GM19238 (cell line): ENCODE measurements at regions not wholly inside any gene's neighbourhood (a gene's known extent, or its start where the extent isn't known, plus 50 kb on each side); places are given as distances from the start of the nearest gene placed in this dataset.
A peak's percentile ranks its signal among the peaks of the same experiment; 100 is the strongest.

Experiments
- DNase-seq: peaks from one replicate; pipeline ENCODE4 v3.0.0; 2011; ENCODE audit warnings: low spot score; ENCODE audit not compliant: insufficient read length

DNA sequence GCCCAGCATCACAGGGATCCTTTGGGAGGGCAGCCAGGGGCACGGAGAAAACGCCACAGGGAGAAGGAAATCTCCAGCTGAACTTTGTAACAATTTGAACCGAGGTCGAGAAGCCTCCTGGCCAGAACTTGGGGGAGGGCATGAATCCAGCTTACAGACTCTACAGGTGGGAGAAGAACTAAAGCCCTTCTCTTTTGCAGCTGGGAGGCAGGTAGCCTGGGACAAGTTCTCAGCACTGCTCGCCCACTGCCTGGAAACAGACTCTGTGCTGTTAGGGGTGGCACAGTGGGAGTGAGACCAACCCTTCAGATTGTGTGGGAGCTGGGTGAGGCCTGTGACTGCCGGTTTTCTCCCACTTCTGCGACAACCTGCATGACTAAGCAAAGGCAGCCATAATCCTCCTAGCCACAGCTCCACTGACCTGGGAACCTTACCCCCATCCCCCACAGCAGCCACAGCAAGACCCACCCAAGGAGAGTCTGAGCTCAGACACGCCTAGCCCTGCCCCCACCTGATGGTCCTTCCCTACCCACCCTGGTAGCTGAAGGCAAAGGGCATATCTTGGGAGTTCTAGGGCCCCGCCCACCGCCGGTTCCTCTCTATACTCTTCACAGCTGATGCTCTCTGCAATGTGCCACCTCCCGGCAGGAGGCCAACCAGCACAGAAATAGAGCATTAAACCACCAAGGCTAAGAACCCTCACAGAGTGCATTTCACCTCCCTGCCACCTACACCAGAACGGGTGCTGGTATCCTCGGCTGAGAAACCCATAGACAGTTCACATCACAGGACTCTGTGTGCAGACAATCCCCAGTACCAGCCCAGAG, 136.0 kb upstream of the SIX2 start:
- no peak for DNase-seq

DNA sequence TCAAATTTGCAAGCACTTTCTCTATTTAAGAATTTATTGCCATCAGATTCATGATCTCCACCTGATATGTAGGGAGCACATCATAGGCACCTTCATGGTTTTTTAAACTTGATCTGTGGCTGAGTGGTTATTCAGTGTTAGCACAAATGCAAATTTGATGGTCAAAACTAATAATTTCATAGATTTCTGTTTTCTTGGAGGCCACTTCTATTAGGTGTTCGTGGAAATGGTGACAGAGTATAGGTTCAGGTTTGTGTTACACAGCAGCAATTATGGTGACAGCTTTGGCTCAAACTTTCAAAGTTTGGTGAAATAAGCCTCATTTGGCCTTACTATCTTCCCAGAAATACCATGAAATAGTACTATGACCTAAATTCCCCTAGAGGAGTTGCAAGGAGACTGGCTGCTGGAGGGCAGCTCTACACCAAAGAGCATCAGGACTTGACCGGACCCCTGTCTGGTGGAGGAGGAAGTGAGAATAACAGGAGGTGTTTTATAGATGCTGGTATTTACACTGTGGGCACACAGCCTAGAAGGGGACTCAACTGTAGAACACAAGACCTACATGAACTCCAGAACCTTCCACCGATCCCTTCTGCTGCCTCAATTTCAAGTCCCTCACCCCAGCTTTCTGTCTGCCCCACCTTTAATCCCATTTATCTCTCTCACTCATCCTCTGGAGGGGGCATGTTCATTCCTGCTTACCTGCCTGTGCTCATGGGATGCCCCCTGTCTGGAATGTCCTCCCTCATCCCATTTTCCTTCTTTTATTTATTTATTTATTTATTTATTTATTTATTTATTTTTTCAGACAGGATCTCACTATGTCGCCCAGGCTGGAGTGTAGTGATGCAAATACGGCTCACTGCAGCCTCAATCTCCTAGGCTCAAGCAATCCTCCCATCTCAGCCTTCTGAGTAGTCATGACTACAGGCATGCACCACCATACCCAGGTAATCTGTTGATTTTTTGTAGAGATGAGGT, 132.9 kb upstream of the SIX2 start:
- DNase-seq, result no peak

GRCh38 chr2:45140675-45141074, 131.4 kb upstream of the SIX2 start:
- no peak for DNase-seq

DNA sequence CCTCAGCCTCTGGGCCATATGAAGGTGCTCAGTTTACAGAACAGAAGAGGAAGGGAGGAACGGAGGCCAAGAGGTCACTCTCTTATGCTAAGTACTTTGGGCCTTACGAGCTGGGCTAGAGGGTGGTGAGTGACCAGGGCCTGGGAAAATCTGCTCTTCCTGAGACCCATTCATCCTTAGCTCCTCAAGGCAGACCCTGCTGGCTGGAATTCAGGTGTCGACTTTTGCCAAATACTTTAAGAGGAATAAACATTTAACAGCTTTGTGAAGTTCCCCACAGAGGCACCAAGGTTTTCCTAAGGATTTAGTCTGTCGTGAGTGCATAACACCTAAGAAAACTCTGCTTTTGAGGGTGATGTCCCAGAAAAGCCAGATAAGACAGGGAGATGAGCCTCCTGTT, 129.7 kb upstream of the SIX2 start:
- DNase-seq, result no peak

- DNase-seq, result no peak
Observed at GRCh38 chr2:45137966-45138695, 128.9 kb upstream of the SIX2 start.

GRCh38 chr2:45134726-45135125, 125.5 kb upstream of the SIX2 start:
- no peak for DNase-seq

- no peak for DNase-seq
Observed at GRCh38 chr2:45134014-45134413, 124.8 kb upstream of the SIX2 start.

- peak; percentile 39 for DNase-seq
Observed at GRCh38 chr2:45132551-45132950, 123.3 kb upstream of the SIX2 start.

- DNase-seq, result no peak
Observed at GRCh38 chr2:45131587-45131986, 122.3 kb upstream of the SIX2 start.

- no peak for DNase-seq
Observed at GRCh38 chr2:45130736-45131135, 121.5 kb upstream of the SIX2 start.

DNA sequence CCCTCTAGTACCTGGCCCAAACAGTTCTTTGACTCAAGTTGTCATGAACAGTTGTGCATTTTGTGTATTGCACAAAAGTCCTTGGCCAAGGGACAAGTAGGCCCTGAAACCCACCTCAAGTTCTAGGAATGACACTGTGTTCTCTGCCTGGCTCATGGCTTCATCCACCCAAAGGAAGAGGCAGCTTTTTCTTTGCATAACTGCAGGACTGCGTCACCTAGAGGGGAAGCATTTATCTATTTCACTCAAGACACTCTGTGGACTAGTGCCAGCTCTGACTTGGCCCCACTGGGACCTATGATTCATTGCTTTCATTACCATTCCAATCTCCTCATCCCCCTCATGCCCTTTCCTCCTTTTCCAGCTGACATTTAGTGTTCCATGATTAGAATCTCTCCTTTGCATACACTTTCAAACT, 119.3 kb upstream of the SIX2 start:
- DNase-seq, result no peak

DNA sequence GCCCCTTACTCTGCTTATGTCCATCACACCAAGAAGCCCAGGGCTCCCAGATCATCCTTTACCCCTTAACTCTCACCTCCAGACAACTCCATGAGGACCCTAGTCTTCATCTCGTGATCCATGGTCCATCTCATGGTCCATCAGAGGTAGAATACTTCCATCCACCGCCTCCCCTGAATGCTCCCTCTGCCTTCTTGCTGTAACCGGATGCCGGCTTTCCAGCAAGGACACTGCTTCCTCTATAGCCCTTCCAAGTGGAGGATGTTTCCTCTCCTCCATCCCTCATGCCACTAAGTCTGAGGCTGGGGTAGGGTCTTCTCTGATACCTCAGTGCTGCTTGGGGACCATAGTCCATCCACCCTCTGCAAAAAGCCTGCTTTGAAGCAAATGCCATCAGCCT, 118.6 kb upstream of the SIX2 start:
- no peak for DNase-seq

DNA sequence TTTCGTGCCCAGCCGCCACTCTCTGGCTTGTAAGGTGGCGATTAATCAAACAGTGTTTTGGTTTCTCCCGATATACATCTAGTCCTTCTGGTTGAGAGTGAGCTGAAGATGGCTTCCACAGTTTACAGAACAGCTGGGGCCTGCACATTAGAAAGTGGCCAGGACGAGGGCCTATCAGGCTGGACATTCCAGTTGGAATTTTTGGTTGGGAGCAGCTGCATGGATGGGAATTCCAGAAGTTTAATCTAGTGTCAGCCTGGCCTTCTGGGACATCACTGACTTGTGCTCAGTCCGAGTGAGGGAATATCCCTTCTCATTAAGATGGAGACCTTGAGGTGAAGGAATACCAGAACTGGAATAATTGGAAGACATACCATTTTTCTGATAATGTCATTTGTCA, 118.1 kb upstream of the SIX2 start:
- DNase-seq, result no peak

DNA sequence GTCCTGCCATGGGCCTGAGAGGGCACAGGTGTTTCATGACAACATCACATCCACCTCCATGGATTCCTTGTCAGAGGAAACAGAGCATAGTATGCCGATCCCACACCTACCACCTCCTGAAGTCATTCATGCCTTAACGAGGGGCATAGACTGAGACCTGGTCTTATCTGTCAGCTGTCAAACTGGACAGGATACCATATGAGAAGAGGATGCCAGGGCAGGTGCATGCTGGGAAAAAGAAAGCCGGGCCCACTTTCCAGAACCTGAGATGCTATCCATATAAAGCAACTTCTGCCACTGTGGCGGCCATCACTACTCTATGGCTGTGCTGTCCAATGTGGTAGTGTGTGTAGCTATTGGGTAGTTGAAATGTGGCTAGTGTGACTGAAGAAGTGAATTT, 116.0 kb upstream of the SIX2 start:
- no peak for DNase-seq

- DNase-seq, result no peak
Observed at GRCh38 chr2:45124456-45124855, 115.2 kb upstream of the SIX2 start.

GRCh38 chr2:45123521-45124191, 114.4 kb upstream of the SIX2 start:
- no peak for DNase-seq

DNA sequence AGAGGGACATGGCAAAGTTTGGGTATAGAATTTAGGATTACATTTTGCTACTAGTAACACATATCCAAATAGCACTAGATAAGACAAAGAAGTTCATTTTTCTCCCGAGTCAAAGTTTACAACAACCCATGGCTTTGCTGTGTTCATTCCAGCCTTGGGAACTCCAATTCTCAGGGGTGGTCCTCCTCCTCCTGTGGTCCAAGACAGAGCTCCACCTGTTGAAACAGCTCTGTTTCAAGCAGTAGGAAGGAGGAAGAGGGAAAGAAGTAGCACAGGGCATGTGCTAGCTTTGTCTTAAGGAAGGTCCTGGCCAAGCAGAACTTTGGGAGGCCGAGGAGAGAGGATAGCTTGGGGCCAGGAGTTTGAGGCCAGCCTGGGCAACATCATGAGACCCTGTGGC, 113.8 kb upstream of the SIX2 start:
- no peak for DNase-seq

GRCh38 chr2:45121236-45121927, 112.1 kb upstream of the SIX2 start:
- DNase-seq, result no peak

GRCh38 chr2:45120546-45120945, 111.3 kb upstream of the SIX2 start:
- no peak for DNase-seq

DNA sequence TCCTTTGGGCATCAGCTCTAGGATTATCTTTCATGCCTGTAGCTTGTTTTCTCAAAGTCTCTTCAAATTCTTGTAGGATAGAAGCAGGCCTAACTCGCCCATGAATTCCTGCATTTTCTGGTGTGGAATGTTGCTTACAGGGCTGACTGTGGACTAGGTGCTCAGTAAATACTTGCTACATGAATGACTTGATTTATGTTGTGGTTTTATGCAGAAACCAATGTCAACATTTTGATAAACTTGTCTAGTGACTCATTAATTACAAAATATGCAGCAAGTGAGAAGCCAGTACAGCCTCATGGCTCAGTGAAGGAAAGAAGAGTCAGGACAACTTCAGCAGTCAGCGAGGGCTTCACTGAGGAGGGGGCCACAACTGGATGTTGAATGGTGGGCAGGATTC, 110.6 kb upstream of the SIX2 start:
- DNase-seq, result no peak

- no peak for DNase-seq
Observed at GRCh38 chr2:45119038-45119437, 109.8 kb upstream of the SIX2 start.
